Smooth muscle cell (in vitro differentiated cells): ENCODE measurements at regions not wholly inside any gene's neighbourhood (a gene's known extent, or its start where the extent isn't known, plus 50 kb on each side); places are given as distances from the start of the nearest gene placed in this dataset.
"Not testable (repeated sequence)": the region's sequence is repeated elsewhere in the genome, so short reads cannot be mapped to it uniquely, and the experiment has no call there.

Experiments used
- DNase-seq: peaks from one replicate; lab custom pipeline; 2025; ENCODE audit not compliant: unreplicated experiment; lab: John Stamatoyannopoulos, UW
- H2AFZ ChIP-seq: fragments of 200-600 bp; sonication (generic); 2 replicates; pipeline ENCODE4 v1.6.0; 2016; ENCODE audit warnings: antibody characterized with exemption, low read depth, mild to moderate bottlenecking
- H3F3A ChIP-seq: fragments of 200-600 bp; sonication (generic); 2 replicates; pipeline ENCODE4 v1.6.0; 2017; ENCODE audit warnings: antibody characterized with exemption, low read depth
- H3K27ac ChIP-seq: fragments of 200-600 bp; sonication (generic); 2 replicates; pipeline ENCODE4 v1.5.1; 2016; ENCODE audit warnings: low read depth, mild to moderate bottlenecking
- H3K27me3 ChIP-seq: fragments of 200-600 bp; sonication (generic); 2 replicates; pipeline ENCODE4 v1.6.1; 2016; ENCODE audit warnings: low read depth, mild to moderate bottlenecking
- H3K36me3 ChIP-seq: fragments of 200-600 bp; sonication (generic); 2 replicates; pipeline ENCODE4 v1.5.1; 2016; ENCODE audit warnings: low read depth
- H3K4me1 ChIP-seq: fragments of 200-600 bp; sonication (generic); 2 replicates; pipeline ENCODE4 v1.5.1; 2016; ENCODE audit warnings: low read depth
- H3K4me2 ChIP-seq: fragments of 200-600 bp; sonication (generic); 2 replicates; pipeline ENCODE4 v1.6.0; 2016; ENCODE audit warnings: mild to moderate bottlenecking
- H3K4me3 ChIP-seq: fragments of 200-600 bp; sonication (generic); 2 replicates; pipeline ENCODE4 v1.5.1; 2016; ENCODE audit warnings: mild to moderate bottlenecking
- H3K79me2 ChIP-seq: fragments of 200-600 bp; sonication (generic); 2 replicates; pipeline ENCODE4 v1.6.0; 2016; ENCODE audit warnings: low read depth, mild to moderate bottlenecking
- H3K9ac ChIP-seq: fragments of 200-600 bp; sonication (generic); 2 replicates; pipeline ENCODE4 v1.6.0; 2016; ENCODE audit warnings: low read depth
- H3K9me3 ChIP-seq: fragments of 200-600 bp; sonication (generic); replicated peaks from 2 replicates; pipeline ENCODE4 v1.5.1; 2016; ENCODE audit warnings: low read depth
- H4K20me1 ChIP-seq: fragments of 200-600 bp; sonication (generic); 2 replicates; pipeline ENCODE4 v1.6.0; 2016; ENCODE audit warnings: low read depth
- CTCF ChIP-seq: fragments of 200-600 bp; sonication (generic); IDR thresholded peaks from 2 replicates; pipeline ENCODE4 v1.5.1; 2017; ENCODE audit warnings: borderline replicate concordance, mild to moderate bottlenecking, antibody characterized with exemption; ENCODE audit not compliant: insufficient read depth, poor library complexity, severe bottlenecking
- WGBS: methylation state at CpG from one replicate; pipeline ENCODE4 v1.1.7; 2016; ENCODE audit warnings: low lambda C conversion rate; 5-methylcytosine and 5-hydroxymethylcytosine counted together

GRCh38 chr13:31385540-31385939 is 185.8 kb downstream of the B3GLCT start:
- Histone ChIP-seq H3K4me1 (no peaks in the 10 kb centered on the region), H3K4me3 (no peak overlapping the region), H4K20me1 (no peaks in the 10 kb centered on the region), H2AFZ (no peak overlapping the region), H3K27ac (no peak overlapping the region), H3K4me2 (no peak overlapping the region), H3K27me3 (no peaks in the 10 kb centered on the region), H3K79me2 (no peaks in the 10 kb centered on the region), H3F3A (no peaks in the 10 kb centered on the region), H3K9me3 (no peaks in the 10 kb centered on the region), H3K36me3 (no peaks in the 10 kb centered on the region), H3K9ac (no peak overlapping the region)
- 77% methylated on average over 5 of the region's 5 CpGs for WGBS
- TF ChIP-seq CTCF = no peak
- no peak for DNase-seq

GRCh38 chr13:31394506-31394905 is 194.7 kb downstream of the B3GLCT start:
- no peak for DNase-seq
- no peaks in the 10 kb centered on the region for H3K27me3 ChIP-seq
- no peaks in the 10 kb centered on the region for H4K20me1 ChIP-seq
- no peak overlapping the region for H3K27ac ChIP-seq
- no peaks in the 10 kb centered on the region for H3F3A ChIP-seq
- WGBS = 63% methylated on average over 4 of the region's 4 CpGs
- no peaks in the 10 kb centered on the region for H3K4me1 ChIP-seq
- no peak overlapping the region for H3K9ac ChIP-seq
- no peaks in the 10 kb centered on the region for H3K36me3 ChIP-seq
- no peak overlapping the region for H2AFZ ChIP-seq
- no peak overlapping the region for H3K4me2 ChIP-seq
- no peak overlapping the region for H3K4me3 ChIP-seq
- no peak for TF ChIP-seq CTCF
- no peaks in the 10 kb centered on the region for H3K9me3 ChIP-seq
- H3K79me2 ChIP-seq = no peaks in the 10 kb centered on the region

- H3K36me3 ChIP-seq = no peaks in the 10 kb centered on the region
- H3K79me2 ChIP-seq = no peaks in the 10 kb centered on the region
- 84% methylated on average over 3 of the region's 3 CpGs for WGBS
- H3K9me3 ChIP-seq = no peaks in the 10 kb centered on the region
- no peaks in the 10 kb centered on the region for H4K20me1 ChIP-seq
- H3K4me2 ChIP-seq = no peak overlapping the region
- no peak overlapping the region for H3K9ac ChIP-seq
- no peak for TF ChIP-seq CTCF
- H2AFZ ChIP-seq = no peak overlapping the region
- no peak for DNase-seq
- no peaks in the 10 kb centered on the region for H3F3A ChIP-seq
- no peak overlapping the region for H3K4me3 ChIP-seq
- no peaks in the 10 kb centered on the region for H3K27me3 ChIP-seq
- H3K4me1 ChIP-seq = no peaks in the 10 kb centered on the region
- no peak overlapping the region for H3K27ac ChIP-seq
Measured at GRCh38 chr13:31395090-31395489, 195.3 kb downstream of the B3GLCT start.

GRCh38 chr13:31399690-31400089 is 199.9 kb downstream of the B3GLCT start:
- Histone ChIP-seq H3K4me1 (no peaks in the 10 kb centered on the region), H3K9me3 (no peaks in the 10 kb centered on the region), H3K4me2 (no peak overlapping the region), H3K9ac (no peak overlapping the region), H3K36me3 (no peaks in the 10 kb centered on the region), H3K27me3 (no peaks in the 10 kb centered on the region), H3K27ac (no peak overlapping the region), H3K79me2 (no peaks in the 10 kb centered on the region), H3F3A (no peaks in the 10 kb centered on the region), H4K20me1 (no peaks in the 10 kb centered on the region), H3K4me3 (no peak overlapping the region), H2AFZ (no peak overlapping the region)
- no peak for TF ChIP-seq CTCF
- DNase-seq = no peak

- not testable (repeated sequence) for H3K79me2 ChIP-seq, H3K36me3 ChIP-seq, H4K20me1 ChIP-seq, H3K27me3 ChIP-seq, H3K4me3 ChIP-seq, H3K4me1 ChIP-seq, H3K9ac ChIP-seq, H3K27ac ChIP-seq, DNase-seq, H2AFZ ChIP-seq, H3K4me2 ChIP-seq, H3F3A ChIP-seq, H3K9me3 ChIP-seq
- WGBS = 87% methylated on average over 4 of the region's 4 CpGs
Measured at GRCh38 chr13:31403711-31404110, 203.9 kb downstream of the B3GLCT start.
